ENCODE measurements at regions not wholly inside any gene's neighbourhood (a gene's known extent, or its start where the extent isn't known, plus 50 kb on each side); places are given as distances from the start of the nearest gene placed in this dataset.

- H3K4me3 ChIP-seq = no peak overlapping the region
- H3K9me3 ChIP-seq (ENCODE audit: low read depth) = no peaks in the 10 kb centered on the region
- DNase-seq (ENCODE audit: low read depth in 1 of 2, low spot score in 1 of 2) = peak in 1 of 2 donors; percentile 35
- no peaks in the 10 kb centered on the region for H3K27me3 ChIP-seq
- no peak for TF ChIP-seq CTCF (IDR thresholded peaks at IDR 0.05; ENCODE audit: low read depth, low read length)
- no peak overlapping the region for H3K27ac ChIP-seq
- no peaks in the 10 kb centered on the region for H3K36me3 ChIP-seq
- H3K4me1 ChIP-seq (ENCODE audit: low read depth) = peaks cover 25% of the 10 kb centered on the region
Measured at GRCh38 chr2:220891405-220891804, 680.7 kb downstream of the EPHA4 start.

- H3K4me3 ChIP-seq = no peak overlapping the region
- no peaks in the 10 kb centered on the region for H3K27me3 ChIP-seq
- H3K4me1 ChIP-seq (ENCODE audit: low read depth) = peaks cover 25% of the 10 kb centered on the region
- DNase-seq (ENCODE audit: low read depth in 1 of 2, low spot score in 1 of 2) = no peak
- H3K9me3 ChIP-seq (ENCODE audit: low read depth) = no peaks in the 10 kb centered on the region
- H3K36me3 ChIP-seq = no peaks in the 10 kb centered on the region
- H3K27ac ChIP-seq = no peak overlapping the region
- no peak for TF ChIP-seq CTCF (IDR thresholded peaks at IDR 0.05; ENCODE audit: low read depth, low read length)
Measured at GRCh38 chr2:220892018-220892634, 680.0 kb downstream of the EPHA4 start.

GRCh38 chr2:220893411-220893810 lies 678.7 kb downstream of the EPHA4 start:
- Histone ChIP-seq H3K27me3 (no peaks in the 10 kb centered on the region), H3K27ac (no peak overlapping the region), H3K9me3 (ENCODE audit: low read depth) (no peaks in the 10 kb centered on the region), H3K36me3 (no peaks in the 10 kb centered on the region), H3K4me1 (ENCODE audit: low read depth) (peaks cover 28% of the 10 kb centered on the region), H3K4me3 (no peak overlapping the region)
- no peak for DNase-seq (ENCODE audit: low read depth in 1 of 2, low spot score in 1 of 2)
- no peak for TF ChIP-seq CTCF (IDR thresholded peaks at IDR 0.05; ENCODE audit: low read depth, low read length)

GRCh38 chr2:220894069-220894468 lies 678.0 kb downstream of the EPHA4 start:
- no peak for TF ChIP-seq CTCF (IDR thresholded peaks at IDR 0.05; ENCODE audit: low read depth, low read length)
- Histone ChIP-seq H3K36me3 (no peaks in the 10 kb centered on the region), H3K4me1 (ENCODE audit: low read depth) (peaks cover 34% of the 10 kb centered on the region), H3K9me3 (ENCODE audit: low read depth) (no peaks in the 10 kb centered on the region), H3K4me3 (no peak overlapping the region), H3K27me3 (no peaks in the 10 kb centered on the region), H3K27ac (no peak overlapping the region)
- DNase-seq (ENCODE audit: low read depth in 1 of 2, low spot score in 1 of 2) = no peak

GRCh38 chr2:220899492-220899891 lies 672.6 kb downstream of the EPHA4 start:
- peaks cover 43% of the 10 kb centered on the region for H3K4me1 ChIP-seq (ENCODE audit: low read depth)
- H3K9me3 ChIP-seq (ENCODE audit: low read depth) = no peaks in the 10 kb centered on the region
- peak in 1 of 2 donors; percentile 52 for DNase-seq (ENCODE audit: low read depth in 1 of 2, low spot score in 1 of 2)
- TF ChIP-seq CTCF (IDR thresholded peaks at IDR 0.05; ENCODE audit: low read depth, low read length) = no peak
- H3K27me3 ChIP-seq = no peaks in the 10 kb centered on the region
- no peaks in the 10 kb centered on the region for H3K36me3 ChIP-seq
- no peak overlapping the region for H3K4me3 ChIP-seq
- H3K27ac ChIP-seq = peak overlapping the region; percentile 55

Measured in cardiac muscle cell (in vitro differentiated cells and primary cell).